HG03469 (cell line): ENCODE measurements at regions not wholly inside any gene's neighbourhood (a gene's known extent, or its start where the extent isn't known, plus 50 kb on each side); places are given as distances from the start of the nearest gene placed in this dataset.
"Not testable (repeated sequence)": the region's sequence is repeated elsewhere in the genome, so short reads cannot be mapped to it uniquely, and the experiment has no call there.

ENCODE experiments used
- ATAC-seq: cut with Tn5 transposase; IDR thresholded peaks from one replicate; pipeline ENCODE4 v1.9.1; 2021; ENCODE audit warnings: mild to moderate bottlenecking, moderate library complexity, moderate number of reproducible peaks; ENCODE audit not compliant: unreplicated experiment

DNA sequence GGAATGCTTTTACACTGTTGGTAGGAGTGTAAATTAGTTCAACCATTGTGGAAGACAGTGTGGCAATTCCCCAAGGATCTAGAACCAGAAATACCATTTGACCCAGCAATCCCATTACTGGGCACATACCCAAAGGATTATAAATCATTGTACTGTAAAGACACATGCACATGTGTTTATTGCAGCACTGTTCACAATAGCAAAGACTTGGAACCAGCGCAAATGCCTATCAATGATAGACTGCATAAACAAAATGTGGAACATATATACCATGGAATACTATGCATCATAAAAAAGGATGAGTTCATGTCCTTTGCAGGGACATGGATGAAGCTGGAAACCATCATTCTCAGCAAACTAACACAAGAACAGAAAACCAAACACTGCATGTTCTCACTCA is 174.8 kb upstream of the KRR1 start:
- not testable (repeated sequence) for ATAC-seq

DNA sequence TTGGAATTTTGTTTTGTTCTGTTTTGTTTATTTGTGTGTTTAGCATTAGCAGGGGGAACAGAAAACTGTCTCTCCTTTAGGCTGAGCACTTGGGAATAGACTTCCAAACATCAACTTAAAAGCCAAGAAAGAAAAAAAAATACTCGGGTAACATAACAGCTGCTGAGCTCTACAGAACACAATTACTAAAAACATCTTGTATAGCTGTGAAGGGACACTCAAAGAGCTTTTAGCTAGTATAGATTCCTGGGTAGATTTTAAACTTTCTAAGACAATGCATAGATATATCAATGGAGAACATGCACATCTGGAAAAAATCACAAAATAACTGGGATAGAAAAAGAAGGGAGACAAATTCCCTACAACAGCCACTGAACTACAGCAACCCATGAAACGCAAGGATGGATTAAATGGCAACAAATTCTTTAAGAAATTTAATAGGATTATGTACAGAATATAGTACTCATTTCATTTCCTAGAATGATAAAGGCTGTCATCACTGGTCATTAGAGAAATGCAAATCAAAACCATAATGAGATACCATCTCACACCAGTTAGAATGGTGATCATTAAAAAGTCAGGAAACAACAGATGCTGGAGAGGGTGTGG is 174.3 kb upstream of the KRR1 start:
- no peak for ATAC-seq

DNA sequence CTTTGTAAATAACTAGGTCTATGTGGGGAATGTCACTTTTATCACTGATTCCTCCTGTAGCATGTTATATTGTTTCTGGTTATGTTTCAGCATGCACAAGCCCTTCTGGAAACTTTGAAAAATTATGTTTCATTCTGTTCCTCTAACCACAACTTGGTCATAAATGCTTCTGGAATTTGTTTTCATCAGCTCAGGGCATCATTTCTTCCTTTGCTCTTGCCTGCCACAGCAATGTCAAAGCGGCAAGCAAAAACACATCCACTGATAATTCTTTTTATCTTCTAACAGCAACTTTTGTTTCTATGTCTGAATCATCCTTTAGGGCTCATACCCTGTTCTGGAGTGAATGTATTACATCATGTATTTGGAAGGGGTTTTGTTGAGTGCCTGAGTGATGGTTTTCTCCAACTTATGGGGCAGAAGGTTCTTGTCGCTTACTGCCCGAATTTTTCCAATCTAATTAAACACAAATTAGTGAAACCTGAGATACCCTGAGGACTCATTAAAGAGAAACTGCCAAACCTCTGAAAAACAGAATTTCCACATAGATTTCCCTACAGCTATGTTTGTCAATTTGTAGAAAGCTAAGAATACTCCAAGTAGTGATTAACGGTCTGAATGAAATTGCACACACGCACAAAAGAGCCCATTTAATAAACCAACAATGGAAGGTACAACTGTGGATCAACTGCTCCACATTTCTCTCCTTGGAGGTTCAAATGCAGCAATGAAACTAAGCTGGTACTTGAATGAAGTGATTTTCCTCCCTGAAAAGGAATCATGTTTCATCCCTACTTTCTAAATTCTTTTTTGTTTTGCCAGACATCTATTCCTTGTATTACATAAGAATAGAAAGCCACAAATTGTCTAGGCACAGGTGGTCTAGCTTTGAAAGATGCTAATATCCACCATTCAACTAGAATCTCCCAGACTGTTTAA is 173.5 kb upstream of the KRR1 start:
- no peak for ATAC-seq

DNA sequence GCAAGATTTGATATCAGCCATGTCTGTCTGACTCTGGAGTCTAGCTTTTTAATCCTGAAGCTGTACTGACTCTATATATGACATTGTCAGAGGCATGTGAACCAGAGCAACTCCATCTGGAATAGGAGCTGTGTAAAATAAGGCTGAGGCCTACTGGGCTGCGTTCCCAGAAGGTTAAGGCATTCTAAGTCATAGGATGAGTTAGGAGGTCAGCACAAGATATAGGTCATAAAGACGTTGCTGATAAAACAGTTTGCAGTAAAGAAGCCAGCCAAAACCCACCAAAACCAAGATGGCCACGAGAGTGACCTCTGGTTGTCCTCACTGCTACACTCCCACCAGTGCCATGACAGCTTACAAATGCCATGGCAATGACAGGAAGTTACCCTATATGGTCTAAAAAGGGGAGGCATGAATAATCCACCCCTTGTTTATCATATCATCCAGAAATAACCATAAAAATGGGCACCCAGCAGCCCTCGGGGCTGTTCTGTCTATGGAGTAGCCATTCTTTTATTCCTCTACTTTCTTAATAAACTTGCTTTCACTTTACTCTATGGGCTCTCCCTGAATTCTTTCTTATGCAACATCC is 172.7 kb upstream of the KRR1 start:
- ATAC-seq, result not testable (repeated sequence)

DNA sequence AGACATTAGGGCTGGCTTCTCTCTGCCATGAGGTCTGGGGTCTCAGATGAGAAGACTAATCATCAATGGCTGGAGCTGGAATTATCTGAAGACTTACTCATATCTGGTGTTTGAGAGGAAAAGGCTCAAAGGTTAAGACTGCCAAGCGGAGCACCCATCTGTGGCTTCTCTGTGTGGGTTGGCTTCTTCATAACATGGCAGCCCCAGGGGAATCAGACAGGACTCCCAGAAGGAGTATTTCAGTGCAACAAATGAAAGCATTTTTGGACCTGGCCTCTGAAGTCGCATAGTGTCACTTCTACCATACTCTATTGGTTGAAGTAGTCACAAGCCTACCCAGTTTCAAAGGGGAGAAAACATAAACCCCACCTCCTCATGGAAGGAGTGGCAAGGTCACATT is 171.8 kb upstream of the KRR1 start:
- ATAC-seq, result no peak

DNA sequence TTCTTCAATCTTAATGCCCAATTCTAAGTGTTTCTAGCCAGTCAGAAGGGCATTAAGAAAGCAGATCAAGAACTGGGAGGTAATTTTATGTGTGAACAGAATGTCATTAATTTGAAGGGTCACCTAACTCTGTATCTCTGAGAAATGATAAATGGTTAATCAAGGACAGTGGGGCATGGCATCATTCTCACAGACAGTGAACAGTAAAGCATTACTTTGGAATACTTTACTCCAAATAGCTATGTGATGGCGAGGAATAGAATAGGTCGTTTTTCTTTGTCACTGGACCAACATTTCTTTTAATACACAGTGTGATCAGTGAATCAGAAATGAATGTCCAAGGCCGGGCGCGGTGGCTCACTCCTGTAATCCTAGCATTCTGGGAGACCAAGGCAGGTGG is 166.1 kb upstream of the KRR1 start:
- ATAC-seq, result no peak

DNA sequence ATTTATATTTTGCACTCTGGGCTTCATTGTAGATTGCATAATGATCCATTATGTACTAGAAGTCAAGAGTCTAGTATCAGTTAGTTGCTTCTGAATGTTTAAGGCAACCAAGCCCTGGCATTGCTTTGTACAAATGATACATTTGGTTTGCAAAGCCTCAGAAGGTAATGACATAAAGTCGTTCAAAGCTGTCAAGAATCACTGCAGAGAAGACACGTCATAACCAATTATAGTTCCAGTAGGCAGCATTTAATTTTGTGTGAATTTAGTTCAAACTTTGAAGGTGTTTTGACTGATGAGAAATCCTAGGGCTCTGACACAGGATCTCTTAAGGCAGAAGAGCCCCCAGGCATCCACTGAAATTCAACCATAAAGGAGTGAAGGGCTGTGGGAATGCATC is 163.0 kb upstream of the KRR1 start:
- ATAC-seq, result no peak

DNA sequence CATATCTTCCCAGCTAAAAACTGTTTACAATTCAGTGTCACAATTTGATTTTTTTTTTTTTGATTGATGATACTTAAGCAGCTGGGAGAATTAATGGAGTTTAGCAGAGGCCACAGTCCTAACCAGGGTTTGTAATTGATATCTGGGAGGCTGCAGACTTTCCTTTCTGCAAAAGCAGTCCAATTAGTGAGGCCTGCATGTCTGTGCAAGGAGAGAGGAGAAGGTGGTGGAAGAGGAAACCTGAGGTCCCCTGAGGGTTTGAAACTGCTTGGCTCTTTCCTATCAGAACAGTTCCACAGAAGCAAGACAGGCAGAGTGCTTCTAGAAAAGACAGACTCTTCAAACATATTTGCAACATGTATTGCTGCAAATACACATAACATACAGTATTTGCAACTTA is 160.8 kb upstream of the KRR1 start:
- ATAC-seq, result no peak

DNA sequence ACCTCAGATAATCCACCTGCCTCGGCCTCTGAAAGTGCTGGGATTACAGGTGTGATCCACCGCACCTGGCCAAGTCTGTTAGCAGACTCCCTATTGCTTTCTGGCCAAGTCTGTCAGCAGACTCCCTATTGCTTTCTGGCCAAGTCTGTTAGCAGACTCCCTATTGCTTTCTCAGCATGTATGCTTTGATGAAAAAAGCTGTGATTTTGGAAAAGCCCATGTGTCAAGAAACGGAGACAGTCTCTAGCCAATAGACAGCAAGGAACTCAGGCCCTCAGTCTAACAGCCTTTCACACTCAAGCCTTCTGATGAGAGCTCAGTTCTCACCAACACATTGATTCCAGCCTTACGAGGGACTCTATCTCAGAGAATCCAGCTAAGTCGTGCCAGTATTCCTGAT is 158.8 kb upstream of the KRR1 start:
- no peak for ATAC-seq

DNA sequence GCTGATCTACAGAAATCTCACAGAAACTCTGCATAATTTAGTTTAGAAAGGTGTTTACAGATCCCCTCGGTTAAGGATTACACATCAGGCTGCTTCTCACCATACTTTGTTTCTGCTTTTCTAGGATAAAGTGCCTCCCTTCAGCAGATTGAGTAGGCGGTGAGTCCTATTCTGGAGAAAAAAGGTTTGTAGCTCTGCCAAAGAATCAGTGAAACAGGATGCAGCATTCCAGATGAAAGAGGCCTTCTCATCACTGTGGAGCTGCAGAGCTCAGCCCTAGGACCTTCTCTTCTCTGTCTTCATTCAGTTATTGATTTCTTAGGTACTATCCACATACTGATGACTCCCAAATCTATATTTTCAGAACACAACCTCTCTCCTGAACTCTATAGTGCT is 155.5 kb upstream of the KRR1 start:
- no peak for ATAC-seq

DNA sequence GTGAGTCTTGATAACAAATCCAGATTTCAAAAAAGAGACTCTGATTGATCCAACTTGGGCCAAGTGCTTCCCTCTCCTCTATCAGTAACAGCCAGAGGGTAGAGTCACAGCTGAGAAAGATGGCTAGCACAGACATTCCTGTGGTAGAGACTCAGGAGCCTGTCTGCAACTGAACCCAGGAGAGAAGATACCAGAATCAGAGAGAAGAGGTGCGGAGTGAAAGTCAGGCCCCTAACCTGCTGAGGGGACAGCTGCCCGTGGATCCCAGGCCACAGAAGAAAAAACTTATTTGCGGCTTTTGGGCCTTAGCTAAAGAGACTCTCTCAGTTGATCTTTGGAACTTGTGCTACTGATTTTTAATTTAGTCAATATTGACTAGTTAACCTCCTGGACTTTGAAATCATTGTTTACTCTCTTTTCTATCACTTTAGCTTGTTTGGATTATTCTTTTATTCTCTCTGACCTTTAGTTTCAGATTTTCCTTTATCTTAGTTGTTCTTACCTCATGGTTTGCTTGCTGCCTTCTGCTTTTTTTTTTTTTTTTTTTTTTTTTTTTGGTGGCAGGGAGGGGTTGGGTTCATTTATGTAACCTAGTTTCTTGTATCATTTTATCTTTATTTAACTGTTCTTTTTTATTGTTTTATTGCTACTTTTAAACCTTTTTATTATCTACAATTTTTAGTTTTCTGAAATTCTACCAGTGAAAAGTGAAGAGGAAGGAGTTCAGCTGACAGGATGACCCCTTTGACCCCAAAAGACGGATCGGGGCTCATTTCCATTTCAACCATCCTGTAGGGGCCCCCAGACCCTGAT is 154.9 kb upstream of the KRR1 start:
- ATAC-seq, result no peak

DNA sequence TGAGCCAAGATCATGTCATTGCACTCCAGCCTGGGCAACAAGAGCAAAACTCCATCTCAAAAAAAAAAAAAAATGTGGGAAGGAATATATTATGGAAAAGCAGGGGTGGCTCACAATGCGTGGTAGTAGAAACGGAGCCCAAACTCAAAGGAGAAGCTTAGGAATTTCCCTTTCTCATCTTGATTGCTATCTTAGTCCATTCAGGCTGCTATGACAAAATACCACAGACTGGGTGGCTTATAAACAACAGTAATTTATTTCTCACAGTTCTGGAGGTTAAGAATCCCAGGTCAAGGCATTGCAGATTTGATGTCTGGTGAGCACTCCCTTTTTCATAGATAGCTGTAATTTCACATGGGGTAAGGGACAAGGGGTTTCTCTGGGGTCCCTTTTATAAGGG is 153.8 kb upstream of the KRR1 start:
- no peak for ATAC-seq

DNA sequence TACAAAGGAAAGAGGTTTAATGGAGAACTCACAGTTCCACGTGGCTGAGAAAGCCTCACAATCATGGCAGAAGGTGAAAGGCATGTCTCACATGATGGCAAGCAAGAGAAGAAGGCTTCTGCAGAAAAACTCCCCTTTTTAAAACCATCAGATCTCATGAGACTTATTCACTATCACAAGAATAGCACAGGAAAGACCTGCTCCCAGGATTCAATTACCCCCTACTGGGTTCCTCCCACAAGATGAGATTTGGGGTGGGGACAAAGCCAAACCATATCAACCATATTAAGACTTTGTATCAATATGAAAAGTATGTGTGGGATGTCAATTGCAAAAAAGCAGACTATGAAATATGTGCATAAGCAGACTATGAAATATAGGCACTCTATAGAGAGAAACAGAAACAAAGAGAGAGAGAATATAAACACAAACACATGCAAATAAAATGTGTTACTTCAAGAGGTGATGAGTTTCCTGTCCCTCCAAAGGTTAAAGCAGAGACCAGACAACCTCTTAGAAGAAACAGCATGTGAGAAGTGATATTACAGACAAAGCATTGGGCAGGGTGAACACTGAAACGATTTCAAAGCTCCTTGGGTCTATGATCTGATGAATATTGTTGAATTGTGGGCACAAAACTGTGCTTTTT is 151.2 kb upstream of the KRR1 start:
- no peak for ATAC-seq

DNA sequence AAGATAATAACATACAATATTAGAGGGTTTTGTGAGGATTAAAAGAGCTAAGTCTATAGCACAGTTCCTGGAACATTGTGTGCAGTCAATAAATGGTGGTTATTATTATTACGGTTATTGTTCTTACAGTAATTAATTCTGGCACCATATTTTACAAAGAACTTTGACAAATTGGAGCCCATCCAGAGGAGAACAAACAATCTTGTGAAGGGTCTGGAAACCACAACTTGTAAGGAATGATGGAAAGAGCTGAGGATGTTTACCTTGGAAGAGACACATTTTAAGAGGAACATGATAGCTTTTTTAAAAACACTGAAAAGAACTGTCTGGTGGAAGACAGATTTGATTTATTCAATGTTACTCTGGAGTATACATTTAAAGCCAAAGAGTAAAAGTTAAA is 150.5 kb upstream of the KRR1 start:
- no peak for ATAC-seq

DNA sequence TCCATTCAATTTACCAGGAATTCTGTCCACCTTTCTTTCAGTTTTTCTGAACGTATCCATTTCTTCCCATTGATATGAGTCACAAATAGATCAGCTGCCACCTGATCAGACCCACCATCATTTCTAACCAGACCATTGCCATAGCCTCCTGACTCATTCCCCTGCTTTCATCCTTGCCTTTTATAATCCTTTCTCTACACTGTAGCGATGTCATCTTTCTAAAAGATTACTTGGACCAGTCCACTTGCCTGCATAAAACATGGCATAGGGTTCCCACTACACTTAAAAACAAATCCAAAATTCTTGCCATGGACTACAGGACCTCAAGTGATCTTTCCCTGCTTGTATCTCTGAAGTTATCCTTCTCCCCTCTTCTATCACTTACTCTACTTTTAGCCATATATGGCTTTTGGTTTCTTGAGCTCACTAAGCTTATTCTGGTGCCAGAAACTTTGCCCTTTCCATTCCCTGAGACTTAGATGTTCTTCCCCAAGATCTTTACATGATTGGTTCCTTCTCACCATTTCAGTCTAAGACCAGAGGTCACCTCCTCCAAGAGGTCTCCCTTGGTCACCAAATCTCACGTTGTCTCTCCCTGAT is 149.5 kb upstream of the KRR1 start:
- ATAC-seq, result no peak

DNA sequence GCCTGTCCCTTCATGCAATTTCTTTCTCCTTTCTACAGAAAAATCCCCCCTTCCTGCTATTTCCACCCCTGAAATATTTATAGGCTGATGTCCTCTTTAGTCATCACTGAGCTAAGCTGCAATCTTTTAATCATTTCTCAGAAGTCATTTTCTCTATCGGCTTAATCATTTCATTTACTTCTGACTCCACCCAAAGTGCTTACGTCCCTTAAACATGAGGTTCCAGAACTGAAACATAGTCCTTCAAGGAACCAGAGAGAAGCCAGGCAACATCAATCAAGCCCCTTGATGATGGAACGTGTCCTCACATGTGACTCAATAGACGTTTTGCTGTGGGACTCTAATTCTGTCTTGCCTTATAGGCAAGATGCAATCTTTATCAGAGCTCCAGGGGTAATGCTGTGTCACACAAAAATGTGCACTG is 148.7 kb upstream of the KRR1 start:
- no peak for ATAC-seq

DNA sequence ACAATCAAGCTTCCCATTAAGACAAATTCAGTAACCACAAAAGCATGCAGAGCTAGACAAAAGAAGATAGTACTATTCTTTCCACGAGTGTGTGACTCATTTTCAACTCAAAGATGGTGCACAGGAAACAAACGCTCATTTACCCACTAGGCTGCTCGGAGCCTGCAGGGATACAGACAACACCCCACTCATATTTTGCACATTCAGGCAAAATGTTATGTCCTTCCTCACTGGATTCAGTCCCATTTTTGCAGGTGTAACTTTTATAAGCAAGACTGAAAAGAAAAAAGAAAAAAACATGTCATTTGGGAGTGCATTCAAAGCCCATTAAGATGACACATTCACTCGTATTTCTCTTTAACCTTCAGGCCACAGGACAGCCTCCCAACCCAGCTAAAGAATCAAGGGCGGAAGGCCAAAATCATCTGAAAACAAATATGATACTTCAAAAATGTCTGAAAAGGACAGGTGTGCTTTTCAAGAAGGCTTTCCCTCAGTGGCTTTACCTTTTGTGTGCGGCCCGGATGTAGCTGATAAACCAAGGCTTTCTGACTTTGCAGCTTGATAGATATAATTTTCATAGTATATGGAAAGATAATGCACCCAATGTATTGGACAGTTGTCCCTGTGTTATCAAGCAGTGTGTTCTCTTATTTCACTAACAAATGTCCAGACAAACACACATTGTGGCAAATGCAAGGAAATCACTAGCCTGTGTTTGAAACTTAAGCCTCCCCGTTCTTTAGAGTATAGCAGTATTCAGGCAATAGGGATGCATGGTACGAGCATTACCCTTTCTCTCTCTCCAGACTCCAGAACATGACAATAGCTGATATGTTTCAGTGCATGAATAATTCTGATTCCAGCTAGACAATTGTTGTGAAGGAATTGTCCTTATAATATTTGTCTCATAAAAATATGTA is 147.8 kb upstream of the KRR1 start:
- peak; percentile 66 for ATAC-seq

DNA sequence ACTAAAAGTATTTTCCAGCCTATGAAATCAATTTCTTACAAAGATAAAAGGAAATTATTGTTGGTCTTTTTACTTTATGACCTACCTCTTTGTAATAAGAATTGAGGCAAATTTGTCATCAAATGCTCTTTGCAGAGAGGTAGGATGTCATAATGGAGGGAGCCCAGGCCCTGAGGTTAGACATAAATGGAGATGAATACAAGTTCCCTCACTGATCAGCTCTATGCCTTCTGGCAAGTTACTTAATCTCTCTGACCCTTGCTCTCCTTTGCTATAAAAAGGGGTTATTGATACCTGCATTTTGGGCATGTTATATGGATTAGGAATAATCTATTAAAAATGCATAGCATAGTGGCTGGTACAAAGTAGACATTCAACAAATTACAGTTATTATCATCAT is 146.9 kb upstream of the KRR1 start:
- ATAC-seq, result no peak

DNA sequence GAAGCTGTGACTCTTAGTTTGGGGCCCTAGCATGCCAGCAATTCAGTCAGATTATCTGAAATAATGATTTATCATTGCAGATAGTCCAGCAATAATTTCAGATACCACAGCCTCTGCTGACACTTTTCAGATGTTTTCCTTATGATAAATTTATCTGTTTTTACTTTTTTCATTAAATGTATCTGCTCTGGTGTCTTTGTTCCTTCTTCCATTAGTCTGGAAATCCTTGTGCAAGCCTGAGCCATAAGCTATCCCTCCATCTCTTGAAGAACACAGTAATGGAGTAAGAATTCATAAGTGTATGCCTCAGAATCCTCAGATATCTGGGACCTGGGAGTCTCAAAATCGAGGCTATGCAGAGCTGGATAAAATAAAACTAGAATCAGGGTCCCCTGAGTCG is 146.4 kb upstream of the KRR1 start:
- ATAC-seq, result no peak
